ENCODE measurements at regions not wholly inside any gene's neighbourhood (a gene's known extent, or its start where the extent isn't known, plus 50 kb on each side); places are given as distances from the start of the nearest gene placed in this dataset.

DNA sequence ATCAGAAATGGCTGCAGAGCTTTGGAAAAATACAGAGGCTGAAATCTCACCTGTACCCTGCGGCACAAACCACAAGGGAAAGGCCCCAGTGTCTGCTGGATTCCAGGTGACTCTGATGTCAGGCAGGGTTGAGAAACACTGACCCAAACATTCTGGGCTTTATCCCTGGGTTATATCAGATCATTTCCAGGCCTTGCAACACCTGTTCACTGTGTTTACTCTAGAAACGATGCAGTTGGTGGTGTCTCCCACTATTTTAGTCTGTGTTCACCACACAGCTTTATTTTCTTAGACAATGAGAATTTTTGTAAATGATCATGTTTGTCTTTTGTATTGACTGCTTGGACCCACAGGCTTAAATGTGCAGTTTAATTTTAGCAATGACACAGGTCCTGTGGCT lies 151.5 kb upstream of the SDK2 start:
- H3K79me2 ChIP-seq (ENCODE audit: insufficient read depth, low read length): no peaks in the 10 kb centered on the region
- H3K27me3 ChIP-seq (ENCODE audit: insufficient read depth, low read length): no peaks in the 10 kb centered on the region
- H3K36me3 ChIP-seq (ENCODE audit: insufficient read depth, low read length): no peaks in the 10 kb centered on the region
- no peaks in the 10 kb centered on the region for H3F3A ChIP-seq (ENCODE audit: insufficient read depth, low read length)
- no peaks in the 10 kb centered on the region for H4K20me1 ChIP-seq (ENCODE audit: insufficient read depth, low read length)
- no peak overlapping the region for H3K4me2 ChIP-seq (ENCODE audit: low read length)
- H3K9ac ChIP-seq (ENCODE audit: low read length): no peak overlapping the region
- no peaks in the 10 kb centered on the region for H3K4me1 ChIP-seq (ENCODE audit: insufficient read depth, low read length, severe bottlenecking)
- H3K9me3 ChIP-seq (ENCODE audit: low read length): no peaks in the 10 kb centered on the region
- H3K27ac ChIP-seq (ENCODE audit: low read depth, low read length, poor library complexity, severe bottlenecking): no peak overlapping the region
- no peak overlapping the region for H3K4me3 ChIP-seq (ENCODE audit: low read depth, low read length, poor library complexity, severe bottlenecking)
- no peak overlapping the region for H2AFZ ChIP-seq (ENCODE audit: low read length)
- H3K9me2 ChIP-seq (ENCODE audit: low read depth, low read length): no peaks in the 10 kb centered on the region
- no peak for TF ChIP-seq EZH2 (IDR thresholded peaks at IDR 0.05; ENCODE audit: borderline replicate concordance, low read length)
- TF ChIP-seq, protein P1, sequence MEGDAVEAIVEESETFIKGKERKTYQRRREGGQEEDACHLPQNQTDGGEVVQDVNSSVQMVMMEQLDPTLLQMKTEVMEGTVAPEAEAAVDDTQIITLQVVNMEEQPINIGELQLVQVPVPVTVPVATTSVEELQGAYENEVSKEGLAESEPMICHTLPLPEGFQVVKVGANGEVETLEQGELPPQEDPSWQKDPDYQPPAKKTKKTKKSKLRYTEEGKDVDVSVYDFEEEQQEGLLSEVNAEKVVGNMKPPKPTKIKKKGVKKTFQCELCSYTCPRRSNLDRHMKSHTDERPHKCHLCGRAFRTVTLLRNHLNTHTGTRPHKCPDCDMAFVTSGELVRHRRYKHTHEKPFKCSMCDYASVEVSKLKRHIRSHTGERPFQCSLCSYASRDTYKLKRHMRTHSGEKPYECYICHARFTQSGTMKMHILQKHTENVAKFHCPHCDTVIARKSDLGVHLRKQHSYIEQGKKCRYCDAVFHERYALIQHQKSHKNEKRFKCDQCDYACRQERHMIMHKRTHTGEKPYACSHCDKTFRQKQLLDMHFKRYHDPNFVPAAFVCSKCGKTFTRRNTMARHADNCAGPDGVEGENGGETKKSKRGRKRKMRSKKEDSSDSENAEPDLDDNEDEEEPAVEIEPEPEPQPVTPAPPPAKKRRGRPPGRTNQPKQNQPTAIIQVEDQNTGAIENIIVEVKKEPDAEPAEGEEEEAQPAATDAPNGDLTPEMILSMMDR (IDR thresholded peaks at IDR 0.05; ENCODE audit: low read length): no peak

DNA sequence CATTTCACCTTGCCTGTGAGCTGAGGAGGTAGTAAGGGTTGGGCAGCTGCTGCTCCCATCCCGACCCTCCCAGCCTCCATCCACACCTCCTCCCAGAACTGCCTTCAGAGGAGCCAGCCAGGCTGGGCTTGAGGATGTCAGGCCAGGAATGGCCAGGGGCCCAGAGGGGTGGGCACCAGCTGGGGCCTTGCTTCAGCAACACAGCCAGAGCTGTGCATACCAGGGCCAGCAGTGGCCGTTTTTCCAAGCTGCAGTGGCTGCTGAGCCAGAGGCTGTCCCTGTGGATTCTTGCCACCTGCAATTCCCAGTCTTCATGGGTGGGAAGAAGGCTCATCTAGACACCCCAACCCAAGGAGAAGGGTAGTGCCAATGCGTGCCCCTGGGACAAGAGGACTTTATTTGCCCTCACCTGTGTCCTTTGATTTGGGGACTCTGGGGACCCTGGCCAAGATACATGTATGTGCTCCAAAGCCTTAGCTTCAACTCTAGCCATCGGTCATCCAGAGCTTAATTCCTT lies 153.4 kb upstream of the SDK2 start:
- no peaks in the 10 kb centered on the region for H3K79me2 ChIP-seq (ENCODE audit: insufficient read depth, low read length)
- no peak overlapping the region for H3K4me2 ChIP-seq (ENCODE audit: low read length)
- no peaks in the 10 kb centered on the region for H3K4me1 ChIP-seq (ENCODE audit: insufficient read depth, low read length, severe bottlenecking)
- H3F3A ChIP-seq (ENCODE audit: insufficient read depth, low read length): no peaks in the 10 kb centered on the region
- no peak overlapping the region for H3K4me3 ChIP-seq (ENCODE audit: low read depth, low read length, poor library complexity, severe bottlenecking)
- H3K9me2 ChIP-seq (ENCODE audit: low read depth, low read length): no peaks in the 10 kb centered on the region
- TF ChIP-seq, protein P1 (IDR thresholded peaks at IDR 0.05; ENCODE audit: low read length): no peak
- H3K9me3 ChIP-seq (ENCODE audit: low read length): no peaks in the 10 kb centered on the region
- no peaks in the 10 kb centered on the region for H3K27me3 ChIP-seq (ENCODE audit: insufficient read depth, low read length)
- no peaks in the 10 kb centered on the region for H4K20me1 ChIP-seq (ENCODE audit: insufficient read depth, low read length)
- no peak overlapping the region for H2AFZ ChIP-seq (ENCODE audit: low read length)
- H3K36me3 ChIP-seq (ENCODE audit: insufficient read depth, low read length): no peaks in the 10 kb centered on the region
- no peak overlapping the region for H3K27ac ChIP-seq (ENCODE audit: low read depth, low read length, poor library complexity, severe bottlenecking)
- H3K9ac ChIP-seq (ENCODE audit: low read length): no peak overlapping the region

DNA sequence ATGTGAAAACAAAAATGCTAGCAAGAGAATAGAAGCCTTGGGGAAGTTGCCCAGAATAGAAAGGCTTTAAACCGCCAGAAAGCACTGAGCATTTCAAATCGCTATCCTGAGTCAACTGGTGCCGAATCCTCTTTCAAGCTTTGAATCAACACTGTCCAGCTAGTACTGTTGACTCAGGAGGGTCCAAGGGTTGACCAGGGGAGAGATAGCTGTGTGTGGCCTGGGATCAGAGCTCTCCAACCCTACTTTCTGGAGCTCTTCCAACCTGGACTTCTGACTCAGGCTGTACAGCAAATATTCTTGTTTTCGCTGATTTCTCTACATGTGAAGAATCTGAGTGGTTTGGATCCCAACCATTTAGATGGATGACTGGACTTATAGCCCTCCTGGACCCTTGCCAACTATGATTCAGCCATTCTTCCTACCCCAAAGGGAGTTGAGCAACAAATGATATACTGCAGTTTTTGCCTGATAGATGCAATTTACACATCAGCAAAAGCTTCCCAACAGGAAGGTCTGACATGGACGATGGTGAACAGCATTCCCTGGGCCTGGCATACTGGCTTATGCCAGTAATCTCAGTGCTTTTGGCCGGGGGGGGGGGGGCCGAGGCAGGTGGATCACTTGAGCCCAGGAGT lies 154.0 kb upstream of the SDK2 start:
- Histone ChIP-seq H3K9me3 (ENCODE audit: low read length) (no peaks in the 10 kb centered on the region), H3K9me2 (ENCODE audit: low read depth, low read length) (no peaks in the 10 kb centered on the region), H3K4me3 (ENCODE audit: low read depth, low read length, poor library complexity, severe bottlenecking) (no peak overlapping the region), H3K4me1 (ENCODE audit: insufficient read depth, low read length, severe bottlenecking) (no peaks in the 10 kb centered on the region), H3K9ac (ENCODE audit: low read length) (no peak overlapping the region), H3F3A (ENCODE audit: insufficient read depth, low read length) (no peaks in the 10 kb centered on the region), H3K36me3 (ENCODE audit: insufficient read depth, low read length) (no peaks in the 10 kb centered on the region), H3K27ac (ENCODE audit: low read depth, low read length, poor library complexity, severe bottlenecking) (no peak overlapping the region), H3K4me2 (ENCODE audit: low read length) (no peak overlapping the region), H3K27me3 (ENCODE audit: insufficient read depth, low read length) (no peaks in the 10 kb centered on the region), H4K20me1 (ENCODE audit: insufficient read depth, low read length) (no peaks in the 10 kb centered on the region), H2AFZ (ENCODE audit: low read length) (no peak overlapping the region), H3K79me2 (ENCODE audit: insufficient read depth, low read length) (no peaks in the 10 kb centered on the region)
- TF ChIP-seq, protein P1 (IDR thresholded peaks at IDR 0.05; ENCODE audit: low read length): no peak
- TF ChIP-seq EZH2 (IDR thresholded peaks at IDR 0.05; ENCODE audit: borderline replicate concordance, low read length): no peak

Data from OCI-LY1 (cell line).